HEK293T (cell line): ENCODE measurements at regions not wholly inside any gene's neighbourhood (a gene's known extent, or its start where the extent isn't known, plus 50 kb on each side); places are given as distances from the start of the nearest gene placed in this dataset.

Experiments used
- ARNT ChIP-seq: fragments of 450-650 bp; IDR thresholded peaks from 2 replicates; pipeline ENCODE4 v1.6.1; 2017; ENCODE audit warnings: mild to moderate bottlenecking
- ELF4 ChIP-seq: fragments of 450-650 bp; IDR thresholded peaks from 2 replicates; pipeline ENCODE4 v1.6.1; 2017; ENCODE audit warnings: antibody characterized with exemption
- L3MBTL2 ChIP-seq: fragments of 450-650 bp; conservative IDR thresholded peaks from 2 replicates; pipeline ENCODE4 v1.6.1; 2016; ENCODE audit warnings: mild to moderate bottlenecking
- SP1 ChIP-seq: fragments of 450-650 bp; IDR thresholded peaks from 2 replicates; pipeline ENCODE4 v1.6.1; 2017
- TARDBP ChIP-seq: fragments of 450-650 bp; IDR thresholded peaks from 2 replicates; pipeline ENCODE4 v1.6.1; 2016

- TF ChIP-seq L3MBTL2 (no peak), ELF4 (no peak), SP1 (no peak), ARNT (no peak), TARDBP (no peak)
Measured at GRCh38 chr1:232696466-232696865, 66.5 kb upstream of the SIPA1L2 start.
